ENCODE measurements at regions not wholly inside any gene's neighbourhood (a gene's known extent, or its start where the extent isn't known, plus 50 kb on each side); places are given as distances from the start of the nearest gene placed in this dataset.

GRCh38 chr9:129493706-129494047 lies 127.2 kb downstream of the C9orf50 start:
- TF ChIP-seq CTCF (IDR thresholded peaks at IDR 0.05) (no peak), POLR2A (IDR thresholded peaks at IDR 0.05; ENCODE audit: low read depth) (no peak), POLR2AphosphoS5 (IDR thresholded peaks at IDR 0.05) (no peak), EP300 (IDR thresholded peaks at IDR 0.05) (no peak)

Data from esophagus muscularis mucosa (tissue), 4 donors.